ENCODE measurements at regions not wholly inside any gene's neighbourhood (a gene's known extent, or its start where the extent isn't known, plus 50 kb on each side); places are given as distances from the start of the nearest gene placed in this dataset.

DNA sequence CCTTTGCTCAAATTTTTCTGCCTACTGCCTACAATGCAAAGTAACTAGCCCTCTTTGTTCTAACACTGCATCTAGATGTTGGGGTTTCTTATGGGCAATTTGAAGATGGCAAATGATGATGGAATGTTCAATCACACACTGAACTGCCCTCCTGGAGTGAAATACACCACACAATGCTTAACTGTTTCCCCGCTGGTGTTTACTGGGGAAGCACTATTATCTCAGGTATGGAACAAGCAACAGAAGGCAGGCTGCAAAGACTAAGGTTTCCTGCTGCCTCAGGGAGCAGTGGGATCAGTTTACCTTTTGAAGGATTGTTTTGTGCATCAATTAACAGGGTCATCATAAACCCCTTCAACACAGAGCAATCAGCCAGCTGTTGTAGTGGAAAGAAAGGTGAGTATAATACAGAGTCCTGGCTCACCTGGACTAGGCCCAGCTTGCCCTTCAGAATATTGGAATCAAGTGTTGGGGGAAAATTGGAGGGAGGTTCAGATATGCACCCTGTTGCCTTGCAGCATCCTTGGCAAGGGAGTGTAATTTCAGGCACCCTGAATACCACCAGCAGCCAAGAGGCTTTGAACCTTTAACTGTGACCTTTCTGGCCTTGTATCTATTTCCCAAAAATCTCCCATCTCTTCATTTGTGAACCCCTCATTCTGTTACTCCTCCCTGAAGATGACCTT is 105.4 kb upstream of the CDH11 start:
- peak; percentile 16 for DNase-seq (ENCODE audit: low read depth, low spot score)

DNA sequence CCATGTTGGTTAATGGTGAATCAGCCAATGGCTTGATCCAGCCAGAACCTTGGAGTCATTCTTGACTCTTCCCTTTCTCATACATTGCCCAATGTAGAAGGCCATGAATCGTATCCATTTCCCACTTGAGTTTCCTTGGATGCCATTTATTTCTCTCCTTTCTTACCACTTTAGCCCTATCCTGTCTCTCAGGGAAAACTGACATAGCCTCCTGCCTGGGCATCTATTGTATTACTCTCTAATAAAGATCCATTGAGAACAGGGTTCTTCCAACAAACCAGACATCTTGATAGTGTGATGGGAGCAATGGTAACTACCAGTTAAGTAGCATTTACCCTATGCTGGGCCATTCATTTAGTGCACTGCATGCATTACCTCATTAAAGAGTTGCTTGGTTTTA is 104.2 kb upstream of the CDH11 start:
- no peak for DNase-seq (ENCODE audit: low read depth, low spot score)

DNA sequence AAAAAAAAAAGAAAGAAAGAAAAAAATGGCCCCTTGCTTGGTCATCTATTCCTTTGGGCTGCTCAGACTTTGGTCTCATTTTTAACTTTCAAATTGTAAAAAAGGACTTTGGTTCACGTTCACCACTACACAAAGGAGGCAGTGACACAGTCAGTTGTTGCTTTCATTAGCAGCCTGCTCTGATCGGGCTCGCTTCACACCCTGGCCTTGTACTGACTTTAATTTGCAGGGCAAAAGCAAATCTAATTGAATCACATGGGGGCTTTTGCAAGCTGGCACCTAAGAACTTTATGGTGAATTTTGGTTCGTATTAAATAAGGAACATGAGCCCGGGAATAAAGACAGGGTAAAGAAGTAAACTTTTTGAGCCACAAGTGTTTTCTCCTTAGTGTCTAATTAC is 103.6 kb upstream of the CDH11 start:
- no peak for DNase-seq (ENCODE audit: low read depth, low spot score)

DNA sequence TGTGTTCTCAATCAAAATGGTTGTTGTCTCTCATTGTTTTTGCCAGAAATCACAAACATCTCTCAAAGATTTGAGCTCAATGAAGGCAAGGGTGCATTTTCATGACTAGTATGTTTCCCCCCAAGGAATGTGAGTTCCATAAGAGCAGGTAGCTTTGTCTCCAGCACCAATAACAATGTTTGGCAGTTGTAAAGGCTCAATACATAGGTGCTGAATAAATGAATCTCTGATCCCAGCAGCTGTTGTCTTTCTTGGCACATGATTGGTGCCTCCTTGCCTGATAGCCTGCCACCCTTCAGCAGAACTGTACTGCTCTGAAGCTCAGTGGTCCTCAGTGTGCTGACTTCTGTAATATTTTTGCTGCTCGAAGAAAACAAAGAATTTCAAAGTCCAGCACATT is 103.1 kb upstream of the CDH11 start:
- DNase-seq (ENCODE audit: low read depth, low spot score): no peak

DNA sequence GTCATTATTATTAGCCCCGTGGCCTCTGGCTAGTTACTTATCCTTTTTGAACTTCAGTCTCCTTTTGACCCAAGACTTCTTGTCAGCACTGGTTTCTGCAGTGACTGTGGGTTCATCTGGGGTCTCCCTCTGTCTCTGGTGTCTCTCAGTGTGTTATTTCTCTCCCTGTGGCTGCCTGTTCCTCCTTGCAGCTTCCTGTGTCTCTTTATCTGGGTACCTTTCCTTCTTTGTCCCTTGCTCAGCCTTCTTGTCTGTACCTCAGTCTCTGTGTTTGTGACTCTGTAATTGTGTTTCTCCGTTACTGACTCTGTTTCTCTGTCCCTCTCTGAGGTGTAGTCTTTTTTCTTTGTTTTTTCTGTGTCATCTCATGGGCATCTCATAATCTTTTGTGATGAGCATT is 102.6 kb upstream of the CDH11 start:
- DNase-seq (ENCODE audit: low read depth, low spot score): no peak

DNA sequence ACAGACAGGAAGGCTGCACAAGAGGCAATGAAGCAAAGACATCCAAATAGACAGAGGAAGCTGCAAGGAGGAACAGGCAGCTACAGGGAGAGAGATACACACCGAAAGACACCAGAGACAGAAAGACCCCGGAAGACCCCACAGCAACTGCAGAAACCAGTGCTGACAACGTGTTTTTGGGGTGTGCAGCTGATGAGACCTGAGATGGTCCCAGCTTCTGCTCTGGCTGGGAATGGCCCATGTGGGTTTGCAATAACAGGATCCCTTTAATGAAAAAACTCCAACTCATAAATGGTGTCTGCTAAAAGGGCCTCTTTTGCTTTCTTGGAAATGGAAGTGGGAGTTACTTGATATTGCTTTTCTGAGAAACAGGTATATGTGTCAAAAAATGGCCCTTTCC is 101.5 kb upstream of the CDH11 start:
- no peak for DNase-seq (ENCODE audit: low read depth, low spot score)

DNA sequence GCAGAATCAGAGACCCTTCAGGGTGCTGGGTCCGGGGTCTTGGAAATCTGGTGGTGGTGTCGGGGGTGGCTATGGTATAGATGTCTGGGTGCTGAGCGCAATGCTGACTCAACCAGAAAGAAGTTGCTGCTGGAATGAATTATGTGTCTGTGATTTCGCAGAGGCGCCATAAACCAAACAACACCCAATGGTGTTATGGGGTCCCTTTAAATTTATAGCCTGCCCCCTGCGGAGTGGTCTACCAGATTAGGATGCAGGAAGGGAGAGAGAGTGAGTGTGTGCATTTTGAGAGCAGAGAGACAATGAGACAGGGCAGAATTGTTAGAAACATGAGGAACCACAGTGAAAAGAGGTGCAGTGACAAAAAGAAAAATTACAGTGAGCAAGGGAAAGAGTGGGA is 100.7 kb upstream of the CDH11 start:
- no peak for DNase-seq (ENCODE audit: low read depth, low spot score)

DNA sequence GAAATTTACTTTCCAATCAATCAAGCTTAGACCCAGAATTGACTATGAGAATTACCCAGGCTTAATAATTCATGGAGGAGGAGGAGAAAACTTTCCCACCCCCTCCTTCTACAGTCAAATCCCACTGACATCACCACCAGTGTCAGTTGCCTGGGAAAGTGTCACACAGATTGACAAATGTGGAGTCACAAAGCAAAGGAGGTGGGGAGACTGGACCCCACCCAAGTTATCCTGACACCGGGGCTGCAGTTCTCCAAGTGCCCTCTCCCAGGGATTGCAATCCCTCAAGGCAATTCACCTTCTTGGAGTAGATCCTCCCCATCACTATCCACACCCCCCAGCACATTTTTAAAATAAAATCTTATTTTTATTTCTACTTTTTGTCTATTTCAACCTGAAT is 100.2 kb upstream of the CDH11 start:
- DNase-seq (ENCODE audit: low read depth, low spot score): no peak

DNA sequence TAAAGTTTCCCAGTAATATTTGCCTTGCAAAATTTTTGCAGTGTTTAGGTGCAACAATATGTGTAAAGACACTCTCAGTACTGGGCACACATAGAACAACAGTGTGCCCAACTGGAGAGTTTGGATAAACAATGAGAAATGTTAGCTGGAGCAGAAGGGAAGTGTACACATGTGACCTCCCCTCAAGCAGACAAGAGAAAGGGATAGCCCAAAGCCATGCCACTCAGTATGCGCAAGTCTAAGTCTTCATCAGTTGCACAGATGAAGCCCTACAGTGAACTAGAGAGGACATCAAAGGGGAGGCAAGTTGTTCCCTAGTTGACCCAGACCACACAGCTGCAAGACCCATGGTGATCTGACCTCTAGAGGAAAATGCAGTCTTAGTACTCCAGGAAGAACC is 97.9 kb upstream of the CDH11 start:
- DNase-seq (ENCODE audit: low read depth, low spot score): peak; percentile 28

DNA sequence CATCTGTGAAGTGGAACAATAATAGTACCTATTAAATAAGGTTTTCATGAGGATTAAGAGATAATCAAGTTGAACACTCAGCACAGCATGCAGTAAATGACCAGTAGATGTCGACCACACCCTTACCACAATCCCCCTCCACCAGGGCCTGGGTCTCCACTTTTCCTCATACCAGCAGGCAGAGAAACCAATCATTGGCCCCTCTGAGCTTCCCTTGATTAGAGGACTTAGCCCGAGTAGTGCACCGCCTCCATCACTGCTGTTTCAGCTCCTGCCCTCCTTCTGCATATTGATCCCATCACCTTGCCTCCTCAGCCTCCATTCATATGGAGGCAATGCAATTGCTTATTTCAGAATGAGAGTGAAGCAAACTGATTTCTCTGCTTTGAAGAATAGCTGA is 96.5 kb upstream of the CDH11 start:
- DNase-seq (ENCODE audit: low read depth, low spot score): peak; percentile 22

DNA sequence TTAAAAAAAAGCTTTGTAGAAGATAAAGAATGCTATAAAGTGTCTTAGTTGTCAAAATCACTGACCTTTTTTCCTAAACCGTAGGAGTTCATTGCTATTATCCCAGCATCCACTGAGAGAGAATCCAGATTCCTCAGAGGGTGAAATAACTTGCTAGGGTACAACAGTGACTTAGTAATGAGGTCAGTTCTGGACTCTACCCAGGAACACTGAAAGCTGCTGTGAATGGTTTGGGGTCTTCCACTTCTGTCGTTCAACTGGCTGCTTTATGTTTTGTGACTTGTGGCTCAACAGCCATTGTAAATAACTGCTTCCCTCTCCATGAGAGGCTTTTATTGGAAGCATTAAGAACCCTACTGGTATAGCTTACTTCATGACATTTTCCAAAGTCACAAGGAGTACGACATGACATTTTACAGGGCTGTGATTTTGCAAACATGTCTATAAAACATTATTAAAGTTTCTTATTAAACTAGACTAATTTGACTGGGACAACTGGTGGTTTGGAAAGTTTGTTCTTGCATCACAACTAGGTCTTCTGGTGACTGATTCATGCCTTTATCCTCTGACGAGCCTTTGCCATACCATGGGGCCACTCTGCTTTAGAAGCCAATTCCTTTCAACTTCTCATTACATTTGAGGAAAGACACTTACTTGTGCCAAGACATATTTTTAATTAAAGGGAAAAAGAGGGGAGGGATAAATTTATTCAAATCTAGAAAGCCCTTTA is 92.2 kb upstream of the CDH11 start:
- DNase-seq (ENCODE audit: low read depth, low spot score): no peak

DNA sequence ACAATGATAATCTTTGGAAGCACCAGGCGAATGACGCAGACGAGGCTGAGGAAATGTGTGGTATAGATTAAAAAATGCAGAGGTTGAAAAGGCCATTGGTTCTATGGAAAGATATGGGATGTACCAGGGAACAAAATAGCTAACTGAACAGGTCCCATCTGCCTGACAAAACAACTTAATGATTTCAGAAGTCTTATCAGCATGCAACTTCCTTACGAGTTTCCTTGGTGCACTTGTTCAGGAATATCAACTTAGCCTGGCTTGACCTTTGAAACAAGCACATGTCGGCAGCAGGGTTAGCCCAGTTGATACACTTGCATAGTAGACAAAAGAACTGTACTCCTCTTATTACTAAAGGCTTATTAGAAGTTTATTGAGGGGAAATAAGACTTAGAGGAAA is 90.9 kb upstream of the CDH11 start:
- no peak for DNase-seq (ENCODE audit: low read depth, low spot score)

DNA sequence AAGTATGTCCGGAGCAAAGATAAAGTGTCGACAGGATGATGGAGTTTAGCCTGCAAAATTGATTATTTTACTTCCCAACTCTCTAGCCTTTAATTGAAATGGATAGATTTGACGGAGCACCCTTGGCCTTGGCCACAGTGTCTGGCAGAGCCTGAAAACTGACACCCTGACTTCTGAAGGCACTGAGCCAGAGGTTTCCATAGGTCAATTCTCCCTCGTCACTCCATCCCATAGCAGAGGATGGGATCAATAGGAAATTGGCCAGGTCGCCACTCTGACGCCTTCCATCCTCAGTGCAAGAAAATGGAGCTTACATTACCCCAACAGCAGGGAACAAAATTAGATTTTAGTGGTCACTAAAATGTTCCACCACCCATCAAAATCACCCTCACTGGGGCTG is 90.4 kb upstream of the CDH11 start:
- no peak for DNase-seq (ENCODE audit: low read depth, low spot score)

DNA sequence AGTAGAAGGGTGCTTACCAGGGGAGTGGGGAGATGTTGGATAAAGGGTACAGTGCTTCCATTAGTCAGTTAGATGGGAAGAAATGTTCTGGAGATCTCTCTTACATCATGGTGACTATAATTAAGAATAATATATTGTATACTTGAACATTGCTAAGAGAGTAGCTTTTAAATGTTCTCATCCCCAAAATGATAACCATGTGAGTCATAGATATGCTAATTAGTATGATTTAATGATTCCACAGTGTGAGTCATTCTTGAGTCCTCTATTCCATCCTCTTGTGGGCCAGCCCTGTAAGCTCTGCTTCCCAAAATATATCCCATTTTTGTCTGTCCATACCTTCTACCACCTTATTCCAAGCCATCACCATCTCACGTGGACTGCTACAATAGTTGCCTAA is 80.6 kb upstream of the CDH11 start:
- no peak for DNase-seq (ENCODE audit: low read depth, low spot score)

DNA sequence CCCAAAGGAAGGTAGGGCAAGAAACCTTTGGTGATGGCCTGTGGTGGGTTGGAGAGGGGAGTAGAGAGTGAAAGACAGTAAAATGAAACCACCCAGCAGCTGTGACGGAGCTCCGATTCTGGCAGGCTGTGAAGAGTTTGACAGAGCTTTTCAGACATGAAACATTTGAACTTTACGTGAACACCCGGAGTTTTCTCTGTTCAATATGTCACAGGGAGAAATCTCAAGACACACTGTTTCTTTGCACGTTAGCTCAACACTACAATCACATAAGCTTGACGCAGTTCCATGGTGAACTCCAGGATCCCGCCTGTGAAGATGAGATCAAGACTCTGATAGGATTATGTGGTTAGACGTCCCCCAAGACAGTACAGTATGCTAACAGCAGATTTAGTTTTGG is 79.6 kb upstream of the CDH11 start:
- no peak for DNase-seq (ENCODE audit: low read depth, low spot score)

DNA sequence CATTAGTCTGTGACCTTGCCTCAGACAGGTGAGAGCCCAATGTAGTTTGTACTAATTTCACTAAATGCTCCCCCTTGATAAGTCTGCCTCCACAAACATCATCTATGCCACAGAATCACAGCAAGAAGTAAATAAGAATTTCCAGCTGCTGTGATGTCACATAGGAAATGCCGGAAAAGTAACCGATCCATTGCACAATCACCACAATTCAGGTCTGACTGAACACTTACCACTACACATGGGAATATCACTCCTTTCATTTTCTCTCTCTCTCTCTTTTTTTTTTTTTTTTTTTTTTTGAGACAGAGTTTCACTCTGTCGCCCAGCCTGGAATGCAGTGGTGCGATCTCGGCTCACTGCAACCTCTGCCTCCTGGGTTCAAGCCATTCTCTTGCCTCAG is 79.0 kb upstream of the CDH11 start:
- DNase-seq (ENCODE audit: low read depth, low spot score): no peak

DNA sequence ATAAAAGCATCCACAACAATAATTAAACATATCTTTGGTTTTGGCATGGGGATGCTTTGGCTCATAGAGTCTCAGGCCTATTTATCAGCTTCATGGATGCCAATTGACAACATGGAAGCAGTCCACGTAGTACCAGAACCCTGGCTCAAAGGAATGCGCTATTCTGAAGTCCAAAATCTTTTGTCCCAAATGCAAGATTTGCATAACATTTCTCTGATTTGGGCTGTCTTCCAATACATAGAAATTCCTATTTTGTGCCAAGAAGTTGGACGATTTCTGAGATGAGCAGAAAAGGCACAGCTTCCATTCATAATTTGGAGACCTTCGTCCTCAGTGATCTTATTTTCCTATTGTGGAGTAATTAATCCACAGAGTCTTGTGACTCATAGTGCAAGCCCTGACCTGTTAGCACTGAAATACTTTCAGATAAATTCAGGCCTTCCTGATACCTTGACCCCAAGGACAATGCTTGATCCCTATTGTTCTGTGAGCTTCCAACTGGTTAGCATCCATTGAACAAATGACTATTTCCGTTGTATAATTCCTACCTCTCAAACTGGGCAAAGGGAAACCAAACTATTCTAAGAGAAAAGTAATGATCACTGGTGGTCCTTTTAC is 78.4 kb upstream of the CDH11 start:
- DNase-seq (ENCODE audit: low read depth, low spot score): no peak

DNA sequence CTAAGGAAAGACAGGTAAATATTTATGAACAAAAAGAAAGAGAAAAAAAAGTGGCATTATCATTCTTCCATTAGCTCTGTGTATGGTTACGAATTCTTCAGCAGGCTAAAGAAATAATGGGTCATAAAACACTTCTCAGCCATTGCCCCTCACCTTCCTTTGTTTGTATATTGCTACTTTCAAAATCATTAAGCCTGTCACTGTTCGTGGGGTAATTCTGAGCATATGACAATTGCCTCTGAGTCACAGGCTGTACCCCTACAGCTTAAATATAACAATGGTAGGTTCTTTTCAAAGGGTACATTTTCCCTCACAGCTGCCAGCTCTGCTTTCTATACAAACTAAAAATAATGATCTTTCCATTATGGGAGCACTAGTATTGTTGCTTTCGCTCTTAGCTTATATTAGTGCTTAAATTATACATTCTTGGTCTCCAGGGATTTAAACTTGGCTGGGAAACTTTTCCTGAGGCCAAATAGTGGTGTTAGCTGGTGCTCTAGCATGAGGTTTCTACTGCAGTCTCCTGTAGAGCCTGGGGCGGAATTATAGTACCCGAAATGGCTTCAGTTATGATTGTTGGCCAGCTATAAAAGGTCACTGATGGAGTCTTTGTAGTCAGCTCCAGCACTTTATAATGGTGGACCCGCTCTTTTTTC is 74.7 kb upstream of the CDH11 start:
- DNase-seq (ENCODE audit: low read depth, low spot score): no peak

DNA sequence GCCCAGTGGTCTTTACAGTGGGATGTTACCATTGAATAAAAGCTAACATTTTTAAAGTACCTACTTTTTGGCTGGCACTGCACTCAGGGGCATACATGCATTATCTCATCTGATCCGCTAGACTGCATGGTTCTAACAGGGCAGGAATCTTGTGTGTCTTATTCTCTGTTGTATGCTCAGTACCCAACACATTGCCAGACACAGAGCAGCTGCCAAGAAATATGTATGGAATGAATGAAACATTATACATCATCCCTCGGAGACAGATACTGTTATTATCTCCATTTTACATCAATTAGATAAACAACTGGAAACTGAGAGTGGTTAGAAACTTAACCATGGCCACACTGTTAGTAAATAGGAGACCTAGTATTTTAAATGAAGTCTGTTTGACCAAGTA is 74.1 kb upstream of the CDH11 start:
- no peak for DNase-seq (ENCODE audit: low read depth, low spot score)

DNA sequence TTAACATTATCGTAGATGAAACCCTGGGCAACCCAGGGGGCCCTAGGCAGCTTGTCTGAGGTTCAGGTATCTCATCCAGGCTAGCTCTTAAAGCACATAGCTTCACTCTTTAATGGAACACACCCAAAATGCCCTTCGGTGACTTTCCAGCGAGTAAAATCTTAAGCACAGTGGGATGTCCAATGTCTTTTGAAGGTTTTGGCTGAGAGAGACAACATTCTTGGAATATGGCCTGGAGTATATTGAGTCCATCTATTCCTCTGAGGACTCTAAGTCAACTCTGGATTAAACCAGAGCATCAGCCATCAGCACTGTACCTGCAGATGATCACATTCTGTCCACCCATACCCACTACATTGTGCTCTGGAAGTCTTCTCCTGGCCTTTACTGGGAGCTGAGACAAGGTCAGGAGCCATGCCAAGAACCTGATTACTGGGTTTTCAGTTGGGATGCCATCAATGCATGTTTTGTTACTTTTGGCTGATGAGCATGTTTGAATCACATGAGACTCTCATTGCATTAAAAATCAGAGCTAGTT is 63.4 kb upstream of the CDH11 start:
- DNase-seq (ENCODE audit: low read depth, low spot score): no peak

DNA sequence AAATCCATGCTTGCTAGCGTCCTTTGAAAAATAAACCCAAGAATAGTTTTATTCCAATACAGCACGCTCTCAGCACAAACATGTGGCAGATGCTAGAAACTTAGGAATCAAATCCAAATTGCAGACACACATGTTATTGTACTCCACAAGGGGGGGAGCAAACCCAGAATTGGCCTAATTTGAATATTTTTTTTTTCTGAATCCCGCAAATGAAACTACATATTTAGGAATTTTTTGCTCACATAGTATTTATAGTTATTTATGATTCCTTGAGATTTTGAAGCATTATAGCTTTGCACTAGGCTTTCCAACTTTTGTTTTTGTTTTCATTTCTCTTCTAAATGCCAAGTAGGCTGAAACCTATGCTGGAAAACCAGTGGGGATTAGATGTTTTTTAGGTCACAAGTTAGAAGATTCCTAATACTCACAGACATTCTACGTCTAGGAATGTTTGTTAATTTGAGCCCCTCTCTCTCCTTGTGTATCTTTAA is 59.3 kb upstream of the CDH11 start:
- DNase-seq (ENCODE audit: low read depth, low spot score): no peak

DNA sequence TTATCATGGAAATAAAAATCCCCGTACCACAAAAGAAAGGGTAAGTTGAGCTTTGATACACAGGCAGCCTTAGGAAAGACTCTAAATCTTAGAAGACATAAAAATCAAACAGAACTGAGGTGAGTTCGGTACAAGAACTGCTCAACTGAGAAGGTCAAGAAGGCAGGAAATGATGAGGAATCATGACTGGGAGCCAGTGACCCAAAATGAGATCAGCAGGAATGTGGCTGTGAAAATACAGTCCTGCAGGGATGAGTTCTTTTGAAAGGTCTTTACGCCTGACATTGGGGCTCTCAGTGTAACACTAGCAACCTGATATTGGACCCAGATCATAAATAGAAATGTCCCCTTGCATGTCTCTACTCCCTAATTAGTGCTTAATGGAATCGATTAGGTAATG is 56.3 kb upstream of the CDH11 start:
- no peak for DNase-seq (ENCODE audit: low read depth, low spot score)

All from ELF-1 (cell line).